ENCODE measurements at regions not wholly inside any gene's neighbourhood (a gene's known extent, or its start where the extent isn't known, plus 50 kb on each side); places are given as distances from the start of the nearest gene placed in this dataset.

- Mint-ChIP-seq H3K9me3 (no peaks in the 10 kb centered on the region), H3K4me1 (peaks cover 4% of the 10 kb centered on the region), H3K27ac (no peak overlapping the region), H3K36me3 (no peaks in the 10 kb centered on the region), H3K27me3 (peaks cover 35% of the 10 kb centered on the region), H3K4me3 (no peak overlapping the region)
Observed at GRCh38 chr15:95328559-95328958, 1001.9 kb upstream of the NR2F2 start.

- no peak overlapping the region for H3K4me3 Mint-ChIP-seq
- H3K27me3 Mint-ChIP-seq = peaks cover 31% of the 10 kb centered on the region
- H3K36me3 Mint-ChIP-seq = no peaks in the 10 kb centered on the region
- H3K9me3 Mint-ChIP-seq = no peaks in the 10 kb centered on the region
- no peak overlapping the region for H3K27ac Mint-ChIP-seq
- peaks cover 4% of the 10 kb centered on the region for H3K4me1 Mint-ChIP-seq
Observed at GRCh38 chr15:95329362-95329761, 1001.1 kb upstream of the NR2F2 start.

- Mint-ChIP-seq H3K4me1 (no peaks in the 10 kb centered on the region), H3K9me3 (peaks cover 5% of the 10 kb centered on the region), H3K27ac (no peak overlapping the region), H3K27me3 (peaks cover 14% of the 10 kb centered on the region), H3K36me3 (no peaks in the 10 kb centered on the region), H3K4me3 (no peak overlapping the region)
Observed at GRCh38 chr15:95341686-95342085, 988.8 kb upstream of the NR2F2 start.

- H3K36me3 Mint-ChIP-seq = no peaks in the 10 kb centered on the region
- peaks cover 5% of the 10 kb centered on the region for H3K27me3 Mint-ChIP-seq
- no peaks in the 10 kb centered on the region for H3K9me3 Mint-ChIP-seq
- H3K4me3 Mint-ChIP-seq = no peak overlapping the region
- H3K27ac Mint-ChIP-seq = no peak overlapping the region
- H3K4me1 Mint-ChIP-seq = no peaks in the 10 kb centered on the region
Observed at GRCh38 chr15:95345867-95346266, 984.6 kb upstream of the NR2F2 start.

GRCh38 chr15:95346721-95347475, 983.6 kb upstream of the NR2F2 start:
- no peaks in the 10 kb centered on the region for H3K9me3 Mint-ChIP-seq
- H3K27me3 Mint-ChIP-seq = peaks cover 6% of the 10 kb centered on the region
- no peaks in the 10 kb centered on the region for H3K36me3 Mint-ChIP-seq
- H3K4me3 Mint-ChIP-seq = no peak overlapping the region
- no peak overlapping the region for H3K27ac Mint-ChIP-seq
- no peaks in the 10 kb centered on the region for H3K4me1 Mint-ChIP-seq

- Mint-ChIP-seq H3K9me3 (no peaks in the 10 kb centered on the region), H3K36me3 (no peaks in the 10 kb centered on the region), H3K4me1 (no peaks in the 10 kb centered on the region), H3K4me3 (no peak overlapping the region), H3K27me3 (peaks cover 4% of the 10 kb centered on the region), H3K27ac (no peak overlapping the region)
Observed at GRCh38 chr15:95347837-95348236, 982.7 kb upstream of the NR2F2 start.

GRCh38 chr15:95350908-95351307, 979.6 kb upstream of the NR2F2 start:
- H3K4me3 Mint-ChIP-seq = no peak overlapping the region
- H3K36me3 Mint-ChIP-seq = no peaks in the 10 kb centered on the region
- peaks cover 2% of the 10 kb centered on the region for H3K27me3 Mint-ChIP-seq
- H3K4me1 Mint-ChIP-seq = no peaks in the 10 kb centered on the region
- H3K27ac Mint-ChIP-seq = no peak overlapping the region
- H3K9me3 Mint-ChIP-seq = no peaks in the 10 kb centered on the region

- Mint-ChIP-seq H3K27me3 (peaks cover 9% of the 10 kb centered on the region), H3K4me1 (no peaks in the 10 kb centered on the region), H3K27ac (no peak overlapping the region), H3K9me3 (no peaks in the 10 kb centered on the region), H3K4me3 (no peak overlapping the region), H3K36me3 (no peaks in the 10 kb centered on the region)
Observed at GRCh38 chr15:95352631-95353187, 977.8 kb upstream of the NR2F2 start.

GRCh38 chr15:95353512-95353911, 977.0 kb upstream of the NR2F2 start:
- H3K27ac Mint-ChIP-seq = no peak overlapping the region

GRCh38 chr15:95359966-95360365, 970.5 kb upstream of the NR2F2 start:
- H3K9me3 Mint-ChIP-seq = peaks cover 15% of the 10 kb centered on the region
- peaks cover 13% of the 10 kb centered on the region for H3K27me3 Mint-ChIP-seq
- no peaks in the 10 kb centered on the region for H3K4me1 Mint-ChIP-seq
- H3K36me3 Mint-ChIP-seq = peaks cover 1% of the 10 kb centered on the region
- no peak overlapping the region for H3K27ac Mint-ChIP-seq
- no peak overlapping the region for H3K4me3 Mint-ChIP-seq

More at GRCh38 chr15:95353512-95353911, 977.0 kb upstream of the NR2F2 start:
- Mint-ChIP-seq H3K4me1 (no peaks in the 10 kb centered on the region), H3K9me3 (no peaks in the 10 kb centered on the region), H3K36me3 (no peaks in the 10 kb centered on the region), H3K4me3 (no peak overlapping the region), H3K27me3 (peaks cover 9% of the 10 kb centered on the region)

- Mint-ChIP-seq H3K27me3 (peaks cover 10% of the 10 kb centered on the region), H3K4me1 (no peaks in the 10 kb centered on the region), H3K36me3 (peaks cover 1% of the 10 kb centered on the region), H3K4me3 (no peak overlapping the region), H3K27ac (no peak overlapping the region), H3K9me3 (peaks cover 15% of the 10 kb centered on the region)
Observed at GRCh38 chr15:95362306-95362705, 968.2 kb upstream of the NR2F2 start.

GRCh38 chr15:95363646-95364045, 966.9 kb upstream of the NR2F2 start:
- peaks cover 8% of the 10 kb centered on the region for H3K27me3 Mint-ChIP-seq
- peaks cover 1% of the 10 kb centered on the region for H3K36me3 Mint-ChIP-seq
- H3K27ac Mint-ChIP-seq = no peak overlapping the region
- peaks cover 15% of the 10 kb centered on the region for H3K9me3 Mint-ChIP-seq
- no peaks in the 10 kb centered on the region for H3K4me1 Mint-ChIP-seq
- no peak overlapping the region for H3K4me3 Mint-ChIP-seq

- Mint-ChIP-seq H3K9me3 (peaks cover 13% of the 10 kb centered on the region), H3K27ac (no peak overlapping the region), H3K4me3 (no peak overlapping the region), H3K36me3 (peaks cover 1% of the 10 kb centered on the region), H3K27me3 (peaks cover 7% of the 10 kb centered on the region), H3K4me1 (no peaks in the 10 kb centered on the region)
Observed at GRCh38 chr15:95365511-95366107, 964.9 kb upstream of the NR2F2 start.

- Mint-ChIP-seq H3K27ac (no peak overlapping the region), H3K9me3 (no peaks in the 10 kb centered on the region), H3K4me3 (no peak overlapping the region), H3K4me1 (no peaks in the 10 kb centered on the region), H3K36me3 (no peaks in the 10 kb centered on the region), H3K27me3 (peaks cover 8% of the 10 kb centered on the region)
Observed at GRCh38 chr15:95368191-95368590, 962.3 kb upstream of the NR2F2 start.

GRCh38 chr15:95368755-95369601, 961.5 kb upstream of the NR2F2 start:
- Mint-ChIP-seq H3K27me3 (peaks cover 8% of the 10 kb centered on the region), H3K4me1 (no peaks in the 10 kb centered on the region), H3K36me3 (no peaks in the 10 kb centered on the region), H3K4me3 (no peak overlapping the region), H3K27ac (no peak overlapping the region), H3K9me3 (no peaks in the 10 kb centered on the region)

GRCh38 chr15:95370291-95370690, 960.2 kb upstream of the NR2F2 start:
- Mint-ChIP-seq H3K9me3 (no peaks in the 10 kb centered on the region), H3K27ac (no peak overlapping the region), H3K27me3 (peaks cover 8% of the 10 kb centered on the region), H3K4me3 (no peak overlapping the region), H3K36me3 (no peaks in the 10 kb centered on the region), H3K4me1 (no peaks in the 10 kb centered on the region)
